Natural killer cell (primary cell): ENCODE measurements at regions not wholly inside any gene's neighbourhood (a gene's known extent, or its start where the extent isn't known, plus 50 kb on each side); places are given as distances from the start of the nearest gene placed in this dataset.

ENCODE experiments used
- ATAC-seq, 3 donors: fragments of 150-1000 bp in 2 of 3; fragments of 200-7000 bp in 1 of 3; cut with Tn5 transposase; 1 replicate in 1 of 3; 2 replicates in 2 of 3; pipeline ENCODE4 v1.10.0; 2021; ENCODE audit warnings: mild to moderate bottlenecking in 2 of 3, moderate library complexity in 2 of 3
- DNase-seq, 2 donors: peaks; one replicate each; pipeline versions ENCODE4 v3.0.0 to v3.0.0-alpha.2; 2013 to 2021; ENCODE audit warnings: mixed read lengths in 1 of 2
- H3K27ac ChIP-seq: one replicate; pipeline ENCODE4 v1.5.1; 2013; ENCODE audit warnings: mild to moderate bottlenecking, low read length
- H3K27me3 ChIP-seq: one replicate; pipeline ENCODE4 v1.6.1; 2013; ENCODE audit warnings: low read length; ENCODE audit not compliant: control insufficient read depth, insufficient read depth
- H3K36me3 ChIP-seq: one replicate; pipeline ENCODE4 v1.6.1; 2013; ENCODE audit warnings: low read length; ENCODE audit not compliant: control insufficient read depth, insufficient read depth
- H3K4me1 ChIP-seq: one replicate; pipeline ENCODE4 v1.6.1; 2013; ENCODE audit warnings: low read length; ENCODE audit not compliant: control insufficient read depth, insufficient read depth
- H3K4me3 ChIP-seq: one replicate; pipeline ENCODE4 v1.5.1; 2013; ENCODE audit warnings: low read length
- H3K9me3 ChIP-seq: one replicate; pipeline ENCODE4 v1.6.1; 2013; ENCODE audit warnings: low read length; ENCODE audit not compliant: control insufficient read depth, insufficient read depth
- H3K27ac Mint-ChIP-seq, 2 donors: one replicate each; pipeline ENCODE4 v1.8.0; 2022; ENCODE audit warnings: mild to moderate bottlenecking in 2 of 2, mixed read lengths in 2 of 2, moderate library complexity in 1 of 2
- H3K27me3 Mint-ChIP-seq, 2 donors: one replicate each; pipeline ENCODE4 v1.8.0; 2022; ENCODE audit warnings: low read depth in 2 of 2, mixed read lengths in 2 of 2
- H3K36me3 Mint-ChIP-seq: one replicate; pipeline ENCODE4 v1.8.0; 2022; ENCODE audit warnings: mixed read lengths
- H3K4me1 Mint-ChIP-seq, 2 donors: one replicate each; pipeline ENCODE4 v1.8.0; 2022; ENCODE audit warnings: mixed read lengths in 2 of 2
- H3K4me3 Mint-ChIP-seq: one replicate; pipeline ENCODE4 v1.8.0; 2022; ENCODE audit warnings: mild to moderate bottlenecking, moderate library complexity, mixed read lengths
- H3K9me3 Mint-ChIP-seq, 2 donors: one replicate each; pipeline ENCODE4 v1.8.0; 2022; ENCODE audit warnings: mixed read lengths in 2 of 2
- CTCF ChIP-seq: fragments of 200-600 bp; IDR thresholded peaks from one replicate; pipeline ENCODE4 v1.8.0; 2022; ENCODE audit warnings: antibody characterized with exemption
- WGBS: methylation state at CpG from one replicate; pipeline ENCODE4 v1.1.7; 2013; ENCODE audit warnings: missing lambda C conversion rate; ENCODE audit not compliant: insufficient coverage; 5-methylcytosine and 5-hydroxymethylcytosine counted together
- intact Hi-C: fragments of 100-400 bp; cut with micrococcal nuclease; formaldehyde crosslinking; loops from one replicate; pipeline ENCODE4 v1.14.2; 2022

DNA sequence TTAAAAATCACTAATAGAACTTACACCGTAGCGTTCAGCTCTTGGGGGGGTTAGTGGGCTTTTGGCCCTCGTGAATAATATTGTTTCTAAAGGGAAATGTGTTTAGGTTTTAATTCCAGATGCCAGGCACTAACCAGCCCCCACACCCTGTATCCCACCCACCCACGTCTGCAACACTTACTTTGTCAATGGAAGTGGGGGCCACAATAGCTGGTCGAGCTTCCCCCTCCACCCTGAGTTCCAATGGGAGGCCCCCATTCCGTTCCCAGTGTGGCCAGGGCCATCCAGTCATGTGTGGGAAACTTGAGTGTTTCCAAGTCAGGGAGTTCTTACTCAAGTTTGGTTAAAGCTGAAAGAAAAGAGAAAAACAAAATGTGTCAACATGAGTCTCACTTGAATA, 271.4 kb downstream of the ENC1 start:
- Histone ChIP-seq H3K9me3 (no peaks in the 10 kb centered on the region), H3K27ac (no peak overlapping the region), H3K4me1 (no peaks in the 10 kb centered on the region), H3K27me3 (no peaks in the 10 kb centered on the region), H3K36me3 (no peaks in the 10 kb centered on the region), H3K4me3 (no peak overlapping the region)
- WGBS: 89% methylated on average over 2 of the region's 6 CpGs
- H3K4me1 Mint-ChIP-seq: no peaks in the 10 kb centered on the region
- no peaks in the 10 kb centered on the region for H3K9me3 Mint-ChIP-seq
- ATAC-seq (no peak), DNase-seq (no peak)
- TF ChIP-seq CTCF: no peak
- H3K36me3 Mint-ChIP-seq: no peaks in the 10 kb centered on the region
- peaks cover 0 to 4% of the 10 kb centered on the region in 2 donors for H3K27me3 Mint-ChIP-seq
- intact Hi-C loops: no loop called here
- H3K27ac Mint-ChIP-seq: no peak overlapping the region
- no peak overlapping the region for H3K4me3 Mint-ChIP-seq

- Mint-ChIP-seq H3K27ac (no peak overlapping the region), H3K9me3 (no peaks in the 10 kb centered on the region), H3K4me1 (no peaks in the 10 kb centered on the region), H3K36me3 (no peaks in the 10 kb centered on the region), H3K27me3 (peaks cover 0 to 9% of the 10 kb centered on the region in 2 donors), H3K4me3 (no peak overlapping the region)
- Histone ChIP-seq H3K27me3 (no peaks in the 10 kb centered on the region), H3K36me3 (no peaks in the 10 kb centered on the region), H3K4me3 (no peak overlapping the region), H3K9me3 (no peaks in the 10 kb centered on the region), H3K4me1 (no peaks in the 10 kb centered on the region), H3K27ac (no peak overlapping the region)
- no peak for DNase-seq
- WGBS: 94% methylated on average over 4 of the region's 4 CpGs
- TF ChIP-seq CTCF: no peak
- no peak for ATAC-seq
- intact Hi-C loops: no loop called here
These were observed 272.6 kb downstream of the ENC1 start for GRCh38 chr5:74367934-74368333.

DNA sequence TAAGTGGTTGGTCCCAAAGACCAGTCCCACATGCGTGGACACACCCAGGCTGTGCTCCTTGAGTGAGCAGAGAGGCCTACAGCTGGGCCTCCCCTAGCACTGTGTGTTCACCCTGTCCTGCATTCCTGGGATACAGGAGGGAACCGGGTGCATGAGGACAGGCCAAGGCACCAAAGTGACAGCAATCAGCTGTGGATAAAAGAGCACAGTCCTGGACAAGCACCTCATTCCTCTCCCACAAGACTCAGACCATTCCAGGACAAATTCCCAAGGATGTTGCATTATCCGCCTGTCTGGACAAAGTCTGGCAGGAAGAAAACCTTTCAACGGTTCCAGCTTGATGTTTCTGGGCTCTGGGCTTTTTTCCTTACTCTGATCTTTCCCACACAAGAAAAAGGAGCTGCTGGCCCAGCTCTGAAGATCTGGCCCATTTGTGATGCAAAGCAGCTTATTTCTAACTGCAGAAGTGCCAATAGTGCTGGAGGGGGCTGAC, 273.2 kb downstream of the ENC1 start:
- no peak for DNase-seq
- intact Hi-C loops: no loop called here
- Histone ChIP-seq H3K36me3 (no peaks in the 10 kb centered on the region), H3K9me3 (no peaks in the 10 kb centered on the region), H3K27ac (no peak overlapping the region), H3K4me1 (no peaks in the 10 kb centered on the region), H3K4me3 (no peak overlapping the region), H3K27me3 (no peaks in the 10 kb centered on the region)
- 90% methylated on average over 4 of the region's 4 CpGs for WGBS
- H3K4me3 Mint-ChIP-seq: no peak overlapping the region
- peaks cover 0 to 9% of the 10 kb centered on the region in 2 donors for H3K27me3 Mint-ChIP-seq
- no peaks in the 10 kb centered on the region for H3K36me3 Mint-ChIP-seq
- H3K9me3 Mint-ChIP-seq: no peaks in the 10 kb centered on the region
- no peak for TF ChIP-seq CTCF
- H3K4me1 Mint-ChIP-seq: no peaks in the 10 kb centered on the region
- H3K27ac Mint-ChIP-seq: no peak overlapping the region
- ATAC-seq: no peak

GRCh38 chr5:74365723-74366122, 274.8 kb downstream of the ENC1 start:
- Mint-ChIP-seq H3K27me3 (peaks cover 0 to 6% of the 10 kb centered on the region in 2 donors), H3K4me3 (no peak overlapping the region), H3K27ac (no peak overlapping the region), H3K9me3 (no peaks in the 10 kb centered on the region), H3K36me3 (no peaks in the 10 kb centered on the region), H3K4me1 (no peaks in the 10 kb centered on the region)
- Histone ChIP-seq H3K4me1 (no peaks in the 10 kb centered on the region), H3K9me3 (no peaks in the 10 kb centered on the region), H3K4me3 (no peak overlapping the region), H3K36me3 (no peaks in the 10 kb centered on the region), H3K27ac (no peak overlapping the region), H3K27me3 (no peaks in the 10 kb centered on the region)
- intact Hi-C loops: no loop called here
- no peak for TF ChIP-seq CTCF
- ATAC-seq: no peak
- no peak for DNase-seq
- WGBS: 83% methylated on average over 1 of the region's 1 CpG
